HG03521 (cell line): ENCODE measurements at regions not wholly inside any gene's neighbourhood (a gene's known extent, or its start where the extent isn't known, plus 50 kb on each side); places are given as distances from the start of the nearest gene placed in this dataset.

Source experiments
- ATAC-seq: cut with Tn5 transposase; IDR thresholded peaks from one replicate; pipeline ENCODE4 v1.9.1; 2021; ENCODE audit warnings: mild to moderate bottlenecking, moderate library complexity; ENCODE audit not compliant: unreplicated experiment

GRCh38 chr14:65308536-65308935, 104.0 kb upstream of the FUT8 start:
- no peak for ATAC-seq

DNA sequence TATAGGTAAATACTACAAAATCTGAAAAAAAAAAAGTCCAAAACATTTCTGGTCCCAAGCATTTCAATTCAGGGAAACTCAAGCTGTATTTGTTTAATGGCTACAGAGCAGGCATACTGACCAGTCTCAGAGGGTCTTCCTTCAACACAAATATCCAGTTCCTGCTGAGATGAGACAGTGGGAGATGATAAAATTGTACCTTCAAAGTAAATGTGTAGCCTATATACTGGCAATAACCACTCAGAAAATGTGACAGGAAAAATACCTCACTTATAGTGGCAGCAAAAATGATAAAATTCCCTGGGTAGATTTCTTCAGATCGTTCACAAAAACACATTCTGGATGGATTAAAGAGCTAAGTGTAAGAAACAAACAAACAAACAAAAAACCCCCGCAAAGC, 102.0 kb upstream of the FUT8 start:
- no peak for ATAC-seq

DNA sequence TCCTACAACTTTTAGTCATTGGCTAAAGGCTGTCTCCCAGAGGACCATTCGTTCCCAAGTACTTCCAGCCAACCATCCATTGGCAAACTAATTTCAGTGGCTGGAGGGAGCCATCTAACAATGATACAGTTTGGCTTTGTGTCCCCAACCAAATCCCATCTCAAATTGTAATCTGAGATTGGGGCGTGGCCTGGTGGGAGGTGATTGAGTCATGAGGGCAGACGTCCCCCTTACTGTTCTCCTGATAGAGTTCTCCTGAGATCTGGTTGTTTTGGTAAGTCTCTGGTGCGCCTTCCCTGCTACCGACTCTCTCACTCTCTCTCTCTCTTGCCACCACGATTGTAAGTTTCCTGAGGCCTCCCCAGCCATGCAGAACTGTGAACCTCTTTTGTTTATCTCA, 99.7 kb upstream of the FUT8 start:
- no peak for ATAC-seq

- peak; percentile 55 for ATAC-seq
Observed at GRCh38 chr14:65318636-65319506, 93.7 kb upstream of the FUT8 start.

- no peak for ATAC-seq
Observed at GRCh38 chr14:65320661-65321308, 91.7 kb upstream of the FUT8 start.

GRCh38 chr14:65321370-65321875, 91.1 kb upstream of the FUT8 start:
- no peak for ATAC-seq

GRCh38 chr14:65329481-65329880, 83.0 kb upstream of the FUT8 start:
- ATAC-seq, result no peak

DNA sequence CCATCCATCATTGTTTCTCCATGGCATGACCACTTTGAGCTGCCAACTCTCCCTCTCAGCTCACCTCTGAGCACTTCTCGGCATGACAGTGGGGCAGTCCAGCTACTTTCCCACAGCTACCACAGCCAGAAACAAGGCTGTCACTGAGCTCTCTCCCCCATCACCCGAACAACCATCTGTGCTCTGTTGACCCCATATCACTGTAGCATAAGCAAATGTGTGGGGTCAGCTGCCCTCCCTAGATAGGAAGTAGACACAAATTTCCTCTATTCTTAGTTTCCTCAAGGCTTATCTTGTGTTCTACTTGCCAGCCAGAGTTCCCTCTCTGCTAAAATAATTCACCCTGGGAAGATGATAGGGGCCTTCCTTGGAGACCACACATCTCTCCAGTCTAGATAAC, 82.6 kb upstream of the FUT8 start:
- no peak for ATAC-seq

GRCh38 chr14:65330416-65330815, 82.1 kb upstream of the FUT8 start:
- ATAC-seq, result no peak

GRCh38 chr14:65331652-65332051, 80.9 kb upstream of the FUT8 start:
- no peak for ATAC-seq

GRCh38 chr14:65332141-65332871, 80.2 kb upstream of the FUT8 start:
- no peak for ATAC-seq

DNA sequence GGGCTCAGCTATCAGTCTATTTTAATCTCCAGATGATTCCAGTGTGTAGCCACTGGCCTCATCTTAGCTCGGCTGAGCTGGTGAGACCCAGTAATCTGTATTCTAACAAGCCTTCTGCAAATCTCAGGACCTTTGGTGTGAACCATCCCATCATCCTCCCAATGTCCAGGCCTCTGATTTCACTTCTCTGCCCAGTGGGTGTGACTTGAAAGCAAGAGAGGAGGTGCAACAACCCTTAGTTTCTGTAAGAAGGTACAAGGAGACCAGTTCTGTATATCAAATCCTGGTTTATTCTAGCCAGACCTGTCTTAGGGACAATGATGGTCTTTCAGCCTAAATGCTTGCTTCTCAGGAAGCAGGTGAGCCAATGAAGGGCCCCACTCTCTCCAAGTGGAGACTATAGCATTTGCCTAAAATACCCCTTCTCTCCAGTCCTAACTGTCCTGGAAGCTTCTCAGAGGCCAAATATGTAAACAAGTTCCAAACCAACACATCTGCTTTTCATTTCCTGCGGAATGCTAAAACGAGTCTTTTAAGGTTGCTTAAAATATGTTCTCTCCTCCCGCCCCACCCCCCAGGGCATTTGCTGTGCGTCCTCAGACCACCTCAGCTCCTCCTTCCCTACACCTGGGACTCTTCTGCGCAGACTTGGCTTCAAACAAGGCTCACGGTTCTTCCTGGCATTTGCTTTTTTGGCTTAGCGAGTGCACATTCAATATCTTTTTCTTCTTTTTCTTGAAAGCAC, 78.4 kb upstream of the FUT8 start:
- ATAC-seq, result no peak

GRCh38 chr14:65334765-65335410, 77.6 kb upstream of the FUT8 start:
- ATAC-seq, result no peak

DNA sequence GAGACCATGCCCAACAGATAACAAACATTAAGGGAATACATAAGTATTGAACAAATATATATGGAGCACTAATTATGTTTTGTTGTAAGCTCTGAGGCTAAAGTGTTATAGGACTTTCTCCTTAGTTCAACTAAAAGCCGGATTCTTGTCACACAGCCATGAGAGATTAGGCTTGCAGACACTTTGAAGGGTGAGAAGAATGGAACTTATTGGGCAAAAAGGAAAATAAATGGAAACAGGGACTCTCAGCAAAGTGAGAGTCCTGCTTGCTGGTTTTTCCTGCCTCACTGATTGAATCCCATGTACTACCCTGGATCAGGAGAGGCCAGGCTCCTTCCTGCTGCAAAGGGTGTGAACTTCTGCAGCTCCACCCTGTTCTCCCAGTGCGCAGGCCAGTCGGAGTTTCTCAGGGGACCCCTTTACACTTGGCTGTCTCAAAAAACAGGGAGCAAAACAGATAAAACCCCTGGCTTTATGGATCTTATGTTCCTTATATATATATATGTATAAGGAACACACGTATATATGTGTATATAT, 77.1 kb upstream of the FUT8 start:
- ATAC-seq, result no peak

GRCh38 chr14:65336191-65336591, 76.3 kb upstream of the FUT8 start:
- ATAC-seq, result no peak

DNA sequence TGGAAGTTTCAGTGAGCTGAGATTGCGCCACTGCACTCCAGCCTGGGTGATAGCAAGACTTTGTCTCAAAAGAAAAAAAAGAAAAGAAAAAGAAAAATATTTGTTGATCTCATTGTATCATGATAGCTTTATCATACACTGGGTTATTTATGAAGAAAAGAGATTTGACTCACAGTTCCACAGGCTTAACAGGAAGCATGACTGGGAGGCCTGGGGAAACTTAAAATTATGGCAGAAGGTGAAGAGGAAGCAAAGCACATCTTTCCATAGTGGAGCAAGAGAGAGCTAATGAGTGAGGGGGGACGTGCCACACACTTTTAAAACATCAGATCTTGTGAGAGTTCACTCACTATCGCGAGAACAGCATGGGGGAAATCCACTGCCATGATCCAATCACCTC, 72.7 kb upstream of the FUT8 start:
- no peak for ATAC-seq

DNA sequence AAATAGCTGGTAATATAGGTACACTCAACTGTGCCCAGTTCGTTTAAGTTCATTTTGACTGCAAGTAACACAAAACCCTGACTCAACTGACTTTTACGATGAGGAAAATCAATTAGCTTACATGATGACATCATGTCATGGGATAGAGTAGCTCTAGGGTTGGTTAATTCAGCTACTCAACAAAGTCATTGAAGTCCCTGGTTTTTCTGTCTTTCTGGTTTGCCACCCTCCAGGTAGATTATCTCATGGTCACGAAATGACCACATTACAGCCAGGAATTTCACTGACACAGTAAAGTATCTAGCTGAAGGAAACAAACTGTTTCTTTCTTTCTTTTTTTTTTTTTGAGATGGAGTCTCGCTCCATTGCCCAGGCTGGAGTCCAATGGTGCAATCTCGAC, 68.5 kb upstream of the FUT8 start:
- no peak for ATAC-seq

GRCh38 chr14:65345266-65345665, 67.3 kb upstream of the FUT8 start:
- no peak for ATAC-seq

GRCh38 chr14:65346474-65346873, 66.1 kb upstream of the FUT8 start:
- ATAC-seq, result no peak

GRCh38 chr14:65346895-65347294, 65.6 kb upstream of the FUT8 start:
- no peak for ATAC-seq
